Activated CD4-positive, alpha-beta T cell treated with anti-CD3 and anti-CD28 coated beads, Interleukin-10, Interleukin-2, amounts not matched to agents 100 ng/mL and 50 ng/mL, durations not matched to agents 16 hours and 8 hours (primary cell): ENCODE measurements at regions not wholly inside any gene's neighbourhood (a gene's known extent, or its start where the extent isn't known, plus 50 kb on each side); places are given as distances from the start of the nearest gene placed in this dataset.
"Not testable (repeated sequence)": the region's sequence is repeated elsewhere in the genome, so short reads cannot be mapped to it uniquely, and the experiment has no call there.

Experiments
- DNase-seq: peaks from one replicate; pipeline ENCODE4 v3.0.0-alpha.2; 2020

DNA sequence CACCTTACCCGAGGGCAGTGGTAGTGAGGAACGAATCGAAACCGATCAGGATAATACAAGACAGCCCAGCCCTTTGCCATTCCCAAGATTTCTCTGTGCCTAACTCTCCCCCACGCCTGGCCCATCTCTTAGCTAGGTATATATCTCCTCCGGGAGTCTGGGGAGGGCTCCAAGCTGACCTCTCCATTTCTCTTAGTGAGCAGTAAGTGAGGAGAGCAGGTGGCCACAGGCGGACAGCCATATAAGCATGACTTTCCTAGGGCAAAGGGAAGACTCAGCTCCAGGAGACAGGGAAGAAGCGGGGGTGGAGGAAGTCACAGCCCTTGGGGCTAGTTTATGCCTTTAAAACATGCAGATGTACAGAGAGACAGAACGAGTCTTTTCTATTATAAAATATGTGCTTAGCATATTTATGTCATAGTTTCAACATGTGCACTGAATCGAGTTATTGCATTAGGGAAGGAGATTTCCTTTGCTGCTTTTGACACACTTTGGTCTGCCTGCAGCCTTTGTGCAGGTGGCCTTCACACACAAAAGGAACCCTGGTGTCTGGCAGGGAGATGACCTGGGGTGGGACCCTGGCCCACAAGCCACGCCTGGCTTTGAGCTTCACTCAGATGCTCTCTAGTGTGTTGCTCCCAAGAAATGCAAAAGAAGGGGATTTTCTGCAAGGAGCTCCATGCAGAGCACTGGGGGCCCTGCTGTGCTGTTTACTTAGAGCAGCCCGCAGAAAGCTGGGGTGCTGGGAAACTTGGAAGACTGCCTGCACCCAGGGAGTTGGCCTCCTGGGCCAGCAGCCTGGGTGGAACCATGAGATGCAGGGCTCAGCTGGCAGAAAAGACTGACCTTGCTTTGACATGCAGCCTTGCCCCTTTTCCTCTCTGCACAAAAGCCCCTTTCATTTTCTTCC is 613.3 kb downstream of the BCOR start:
- DNase-seq = no peak

DNA sequence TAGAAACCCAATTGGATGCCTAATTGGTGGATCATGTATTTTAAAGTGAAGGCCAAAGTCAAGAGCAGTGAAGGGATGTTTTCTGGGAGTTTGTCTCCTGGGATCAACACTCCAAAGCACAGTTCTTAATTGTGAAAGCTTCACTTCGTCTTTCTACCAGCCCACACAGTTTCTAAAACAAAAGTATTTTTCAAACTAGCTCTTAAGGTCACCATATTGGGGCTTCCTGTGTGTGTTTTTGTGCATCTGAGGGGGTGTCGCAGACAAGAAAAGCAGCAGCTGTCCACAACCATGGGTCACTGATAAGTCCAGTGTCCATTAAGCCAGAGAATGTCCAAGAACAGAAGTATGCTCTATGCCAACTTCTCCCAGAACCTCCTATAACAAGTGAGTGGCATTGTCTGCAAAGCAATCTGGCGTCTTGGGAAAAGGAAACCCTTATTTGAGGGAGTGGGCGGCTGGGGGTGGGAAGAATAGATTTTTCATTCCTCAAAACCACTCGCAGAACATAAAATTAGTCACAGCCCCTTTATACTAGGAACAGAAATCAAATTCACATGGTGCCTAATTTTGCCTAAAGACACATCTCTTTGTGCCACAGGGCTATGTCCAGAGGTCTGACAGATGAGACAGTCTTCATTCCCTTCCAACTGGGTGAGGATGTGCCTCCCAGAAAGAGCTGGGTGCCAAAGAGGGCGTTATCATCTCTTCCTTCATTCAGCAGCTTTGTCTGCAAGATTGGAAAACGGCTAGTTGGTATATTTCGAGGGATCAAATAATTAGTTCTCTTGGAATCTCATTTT is 610.4 kb downstream of the BCOR start:
- DNase-seq = no peak

DNA sequence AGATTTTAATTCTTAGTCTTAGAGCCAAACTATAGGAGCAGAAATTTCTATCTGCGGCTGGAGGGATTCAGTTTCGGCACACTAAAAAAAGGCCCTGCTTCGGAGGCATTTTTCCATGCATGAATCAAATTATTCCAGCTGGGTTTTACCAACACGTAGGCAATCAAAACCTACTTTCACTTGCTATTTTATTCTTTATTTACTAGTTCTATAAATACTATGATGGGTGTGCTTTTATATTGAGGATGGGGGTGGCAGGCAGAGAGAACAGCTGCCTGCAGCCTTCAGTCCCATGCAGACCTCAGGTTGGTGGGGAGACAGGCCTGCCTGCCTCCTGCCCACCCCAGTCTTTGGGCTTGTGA is 609.8 kb downstream of the BCOR start:
- DNase-seq = no peak

DNA sequence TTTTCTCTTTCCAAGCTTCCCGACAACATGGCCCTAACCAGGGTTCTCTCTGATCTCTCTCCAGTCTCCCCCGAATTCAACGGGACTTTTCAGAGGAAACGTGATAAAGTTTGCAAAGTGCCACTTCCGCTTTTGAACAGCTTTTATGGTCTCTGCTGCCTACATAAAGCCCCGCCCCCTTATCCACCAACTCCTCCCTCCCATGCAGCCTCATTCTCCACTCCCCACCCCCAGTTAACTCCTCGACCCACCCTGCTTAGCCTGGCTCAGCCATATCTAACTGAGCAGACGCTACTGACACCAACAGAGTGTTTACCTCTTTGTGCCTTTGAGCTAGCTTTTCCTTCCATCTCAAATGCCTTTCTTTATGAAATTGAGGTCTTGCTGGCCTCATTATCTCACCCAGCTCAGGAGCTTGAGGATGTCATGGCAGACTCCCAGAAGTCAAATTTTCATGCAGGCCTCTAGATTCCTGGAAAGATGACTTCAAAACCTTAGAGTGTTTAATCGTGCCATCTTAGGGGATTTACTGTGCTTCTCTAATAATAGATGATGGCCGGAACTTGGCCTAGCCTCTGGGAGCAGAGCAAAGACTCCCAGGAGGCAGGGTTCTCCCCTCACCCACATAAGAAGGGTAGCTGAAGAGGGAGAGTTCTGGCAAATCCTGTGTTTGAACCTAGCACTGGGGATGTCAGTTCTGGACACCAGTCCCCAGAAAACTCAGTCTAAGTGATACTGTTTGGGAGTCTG is 606.0 kb downstream of the BCOR start:
- DNase-seq = peak; percentile 63

- no peak for DNase-seq
Measured at GRCh38 chrX:39492497-39493162, 605.1 kb downstream of the BCOR start.

GRCh38 chrX:39493168-39493567 is 604.6 kb downstream of the BCOR start:
- no peak for DNase-seq

- not testable (repeated sequence) for DNase-seq
Measured at GRCh38 chrX:39497117-39497516, 600.6 kb downstream of the BCOR start.

DNA sequence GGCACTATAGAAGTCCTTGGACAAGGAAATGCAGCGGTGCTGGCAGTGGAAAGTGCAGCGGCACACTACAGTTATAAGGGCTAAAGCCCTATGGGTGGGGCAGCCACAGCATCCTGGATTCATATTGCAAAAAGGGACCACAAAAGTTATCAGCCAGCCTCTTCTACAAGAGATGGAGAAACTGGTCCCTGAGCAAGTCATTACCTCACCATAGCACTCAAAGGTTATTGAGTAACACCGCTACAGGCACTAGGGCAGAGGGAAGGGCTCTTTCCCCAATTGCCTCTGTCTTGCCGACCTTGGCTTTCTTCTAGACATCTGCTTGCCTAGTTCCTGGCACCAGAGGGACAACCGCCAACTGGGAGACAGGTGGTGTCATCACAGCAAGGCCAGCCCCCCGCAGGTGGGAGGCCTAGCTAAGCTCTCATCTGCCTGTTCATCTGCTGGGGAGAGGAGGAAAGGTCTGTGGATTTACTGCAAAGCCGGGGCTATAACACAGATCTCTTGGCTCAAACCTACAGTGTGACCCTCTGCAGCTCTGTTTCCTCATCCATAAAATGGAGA is 600.0 kb downstream of the BCOR start:
- no peak for DNase-seq

GRCh38 chrX:39499996-39500395 is 597.8 kb downstream of the BCOR start:
- DNase-seq = no peak

DNA sequence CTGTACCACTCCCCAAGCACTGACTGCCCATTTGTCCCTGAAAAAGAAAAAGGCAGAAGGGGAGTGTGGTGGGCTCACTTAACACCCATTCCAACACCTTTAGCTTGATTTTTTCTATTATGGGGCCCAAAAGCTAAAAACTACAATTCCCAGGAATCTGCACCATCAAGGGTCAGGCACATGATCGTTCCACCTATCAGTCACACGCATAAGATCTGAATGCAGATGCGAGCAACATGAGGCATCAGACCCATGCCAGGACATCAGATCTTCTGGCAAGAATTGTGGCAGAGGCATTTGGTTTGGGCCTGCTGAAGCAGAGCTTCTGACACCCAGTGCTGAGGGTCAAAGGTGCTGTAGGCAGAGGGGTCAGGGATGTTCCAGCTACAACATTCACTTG is 595.9 kb downstream of the BCOR start:
- no peak for DNase-seq

DNA sequence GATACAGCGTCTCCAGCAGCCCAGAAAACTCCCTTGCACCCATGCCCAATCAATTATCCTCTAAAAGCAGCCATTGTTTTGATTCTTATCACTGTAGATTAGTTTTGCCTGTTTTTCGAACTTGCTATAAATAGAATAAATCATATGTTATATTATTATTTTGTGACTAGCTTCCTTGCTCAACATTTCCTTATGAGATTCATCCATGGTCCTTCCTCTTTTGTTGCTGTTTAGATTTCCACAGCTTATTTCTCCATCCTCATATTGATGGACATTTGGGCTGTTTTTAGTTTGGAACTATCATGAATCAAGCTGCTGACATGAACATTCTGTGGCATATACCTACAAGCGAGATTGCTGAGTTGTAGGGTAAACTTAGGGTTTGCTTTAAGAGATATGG is 595.3 kb downstream of the BCOR start:
- no peak for DNase-seq

DNA sequence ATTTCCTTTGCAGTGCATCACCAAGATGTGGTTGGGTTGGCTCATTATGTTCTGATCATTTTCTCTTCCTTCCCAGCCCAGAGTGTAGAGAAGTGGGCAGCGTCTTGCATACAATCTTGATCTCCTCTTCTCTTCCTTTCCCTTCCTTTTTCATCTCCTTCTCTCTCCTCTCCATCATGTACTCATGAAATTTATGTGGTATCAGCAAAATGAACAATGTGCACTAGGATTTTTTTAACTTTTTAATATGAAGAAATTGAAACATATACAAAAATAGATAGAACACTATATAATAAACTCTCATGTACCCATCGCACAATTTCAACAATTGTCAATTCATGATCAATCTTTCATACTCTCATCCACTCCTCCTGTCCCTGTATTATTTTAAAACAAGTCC is 593.5 kb downstream of the BCOR start:
- no peak for DNase-seq

DNA sequence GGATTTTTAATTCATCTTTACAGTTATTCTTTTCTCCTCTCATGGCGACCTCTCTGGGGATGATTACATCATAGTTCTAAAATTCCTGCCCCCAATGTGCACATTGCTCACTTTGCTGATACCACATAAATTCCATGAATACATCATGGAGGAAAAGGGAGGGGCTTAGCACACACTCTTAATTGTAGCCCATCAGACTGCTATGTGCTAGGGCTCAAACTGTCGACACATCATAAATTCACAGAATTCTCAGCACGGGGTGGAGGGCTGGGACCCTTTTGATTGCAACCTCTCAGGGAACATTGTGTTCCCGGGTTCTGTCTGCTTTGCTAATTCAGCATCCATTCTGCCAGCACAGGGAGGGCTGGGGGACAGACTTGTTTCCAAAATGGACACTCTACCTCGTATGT is 592.9 kb downstream of the BCOR start:
- no peak for DNase-seq

GRCh38 chrX:39506131-39506530 is 591.6 kb downstream of the BCOR start:
- no peak for DNase-seq

DNA sequence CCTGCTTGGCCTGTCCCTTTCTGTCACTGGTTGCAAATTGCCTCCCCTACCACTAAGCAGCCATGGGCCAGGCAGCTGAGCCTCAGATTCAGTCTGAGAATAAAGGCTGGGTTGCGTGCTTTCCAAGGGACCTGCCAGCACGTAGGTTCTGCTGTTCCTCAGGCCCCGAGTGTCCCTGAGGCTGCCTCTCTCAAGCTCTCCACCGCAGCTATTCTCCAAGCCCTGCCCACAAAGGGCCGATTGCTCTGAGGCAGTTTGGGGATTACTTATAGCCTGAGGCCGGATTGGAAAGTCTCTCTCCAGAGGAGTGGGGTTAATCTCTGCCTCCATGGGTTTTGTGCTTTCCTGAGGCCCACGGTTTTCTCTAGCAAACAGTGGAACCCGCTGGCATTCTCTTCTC is 590.7 kb downstream of the BCOR start:
- DNase-seq = no peak

- DNase-seq = no peak
Measured at GRCh38 chrX:39507617-39508299, 590.0 kb downstream of the BCOR start.

- peak; percentile 37 for DNase-seq
Measured at GRCh38 chrX:39508300-39508692, 589.5 kb downstream of the BCOR start.

GRCh38 chrX:39509157-39509556 is 588.6 kb downstream of the BCOR start:
- DNase-seq = no peak

GRCh38 chrX:39513836-39514235 is 583.9 kb downstream of the BCOR start:
- no peak for DNase-seq

DNA sequence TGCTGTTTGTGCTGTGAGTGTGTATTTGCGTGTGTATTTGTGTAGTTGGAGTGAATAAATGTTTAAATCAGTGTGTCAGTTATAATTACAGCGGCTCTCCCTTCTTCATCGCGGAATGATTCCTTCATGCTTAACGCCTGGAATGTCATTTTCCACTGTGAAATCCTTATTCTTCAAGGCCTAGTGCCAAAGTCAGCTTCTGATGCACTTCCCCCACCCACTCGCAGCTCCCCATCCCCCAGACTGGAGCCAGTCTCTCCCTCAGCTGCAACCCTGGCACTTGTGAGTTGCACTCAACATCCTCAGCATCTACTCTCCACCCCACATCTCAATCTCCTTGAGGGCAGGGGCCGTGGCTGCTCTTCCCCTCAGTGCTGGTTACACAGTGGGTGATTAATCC is 583.0 kb downstream of the BCOR start:
- no peak for DNase-seq

DNA sequence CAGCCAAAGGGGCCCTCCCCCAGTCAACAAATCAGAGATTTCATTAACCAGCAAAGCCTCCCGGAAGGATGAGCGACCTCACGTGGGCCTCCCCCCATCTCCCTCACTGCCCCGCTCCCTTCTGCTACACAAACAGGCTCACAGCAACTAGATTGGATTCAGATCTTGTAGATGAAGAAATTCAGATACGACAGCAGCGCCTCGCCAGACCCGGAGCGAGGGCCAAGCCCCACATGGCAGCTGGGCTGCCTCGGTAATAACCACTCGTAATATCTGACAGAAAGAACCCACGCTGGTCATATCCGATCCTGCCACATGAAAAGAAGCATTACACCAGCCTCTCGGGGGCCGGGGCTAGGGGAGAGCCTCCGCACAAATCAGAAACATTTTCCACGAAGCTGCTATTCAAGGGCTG is 581.3 kb downstream of the BCOR start:
- DNase-seq = no peak

GRCh38 chrX:39518476-39519029 is 579.2 kb downstream of the BCOR start:
- no peak for DNase-seq
